ENCODE measurements at regions not wholly inside any gene's neighbourhood (a gene's known extent, or its start where the extent isn't known, plus 50 kb on each side); places are given as distances from the start of the nearest gene placed in this dataset.
"Not testable (repeated sequence)": the region's sequence is repeated elsewhere in the genome, so short reads cannot be mapped to it uniquely, and the experiment has no call there.

GRCh38 chr19:31000913-31001312 is 348.3 kb downstream of the TSHZ3 start:
- no peak for ATAC-seq
- intact Hi-C loops (cut with DNase I), result no loop called here
- DNase-seq (ENCODE audit: low spot score), result no peak

- ATAC-seq, result no peak
- intact Hi-C loops (cut with DNase I), result no loop called here
- DNase-seq (ENCODE audit: low spot score), result no peak
Observed at GRCh38 chr19:30999726-31000125, 349.5 kb downstream of the TSHZ3 start.

- no peak for ATAC-seq
Observed at GRCh38 chr19:30997222-30997621, 352.0 kb downstream of the TSHZ3 start.

GRCh38 chr19:30978639-30979038 is 370.6 kb downstream of the TSHZ3 start:
- intact Hi-C loops (cut with DNase I), result no loop called here
- no peak for ATAC-seq
- DNase-seq (ENCODE audit: low spot score), result no peak

More at GRCh38 chr19:30997222-30997621, 352.0 kb downstream of the TSHZ3 start:
- intact Hi-C loops (cut with DNase I), result no loop called here
- DNase-seq (ENCODE audit: low spot score), result no peak

- intact Hi-C loops (cut with DNase I), result no loop called here
- no peak for ATAC-seq
Observed at GRCh38 chr19:30969591-30969990, 379.6 kb downstream of the TSHZ3 start.

GRCh38 chr19:30968841-30969399 is 380.3 kb downstream of the TSHZ3 start:
- intact Hi-C loops (cut with DNase I), result no loop called here
- ATAC-seq (no peak), DNase-seq (ENCODE audit: low spot score) (no peak)

More at GRCh38 chr19:30969591-30969990, 379.6 kb downstream of the TSHZ3 start:
- no peak for DNase-seq (ENCODE audit: low spot score)

GRCh38 chr19:30968210-30968609 is 381.0 kb downstream of the TSHZ3 start:
- no peak for DNase-seq (ENCODE audit: low spot score)
- intact Hi-C loops (cut with DNase I), result no loop called here

GRCh38 chr19:30966486-30966885 is 382.8 kb downstream of the TSHZ3 start:
- intact Hi-C loops (cut with DNase I), result no loop called here
- ATAC-seq (no peak), DNase-seq (ENCODE audit: low spot score) (no peak)

More at GRCh38 chr19:30968210-30968609, 381.0 kb downstream of the TSHZ3 start:
- no peak for ATAC-seq

GRCh38 chr19:30959011-30959410 is 390.2 kb downstream of the TSHZ3 start:
- intact Hi-C loops (cut with DNase I), result no loop called here

GRCh38 chr19:30955112-30956104 is 393.8 kb downstream of the TSHZ3 start:
- DNase-seq (ENCODE audit: low spot score), result no peak
- intact Hi-C loops (cut with DNase I), result no loop called here
- no peak for ATAC-seq

More at GRCh38 chr19:30959011-30959410, 390.2 kb downstream of the TSHZ3 start:
- DNase-seq (ENCODE audit: low spot score) (no peak), ATAC-seq (no peak)

- ATAC-seq; intact Hi-C loops (cut with DNase I); DNase-seq (ENCODE audit: low spot score): not testable (repeated sequence)
Observed at GRCh38 chr19:30944276-30944932, 404.8 kb downstream of the TSHZ3 start.

- DNase-seq (ENCODE audit: low spot score) (no peak), ATAC-seq (no peak)
- intact Hi-C loops (cut with DNase I), result no loop called here
Observed at GRCh38 chr19:30943101-30943843, 406.0 kb downstream of the TSHZ3 start.

- DNase-seq (ENCODE audit: low spot score), result no peak
- no peak for ATAC-seq
- intact Hi-C loops (cut with DNase I), result no loop called here
Observed at GRCh38 chr19:30942636-30943035, 406.6 kb downstream of the TSHZ3 start.

- intact Hi-C loops (cut with DNase I), result no loop called here
- DNase-seq (ENCODE audit: low spot score), result no peak
Observed at GRCh38 chr19:30941591-30941990, 407.6 kb downstream of the TSHZ3 start.

GRCh38 chr19:30936276-30936675 is 413.0 kb downstream of the TSHZ3 start:
- DNase-seq (ENCODE audit: low spot score) (no peak), ATAC-seq (no peak)
- intact Hi-C loops (cut with DNase I), result no loop called here

More at GRCh38 chr19:30941591-30941990, 407.6 kb downstream of the TSHZ3 start:
- ATAC-seq, result no peak

- intact Hi-C loops (cut with DNase I), result no loop called here
- no peak for DNase-seq (ENCODE audit: low spot score)
- ATAC-seq, result no peak
Observed at GRCh38 chr19:30935146-30935545, 414.1 kb downstream of the TSHZ3 start.

GRCh38 chr19:30933454-30933853 is 415.8 kb downstream of the TSHZ3 start:
- ATAC-seq; intact Hi-C loops (cut with DNase I); DNase-seq (ENCODE audit: low spot score): not testable (repeated sequence)

GRCh38 chr19:30932854-30933253 is 416.4 kb downstream of the TSHZ3 start:
- ATAC-seq, result no peak
- no peak for DNase-seq (ENCODE audit: low spot score)
- intact Hi-C loops (cut with DNase I), result no loop called here
